PC-9 (cell line): ENCODE measurements at regions not wholly inside any gene's neighbourhood (a gene's known extent, or its start where the extent isn't known, plus 50 kb on each side); places are given as distances from the start of the nearest gene placed in this dataset.

Experiments used
- CTCF ChIP-seq: fragments of 200-600 bp; sonication (generic); conservative IDR thresholded peaks from 2 replicates; pipeline ENCODE4 v1.6.1; 2017; ENCODE audit warnings: mixed run types, antibody characterized with exemption, mild to moderate bottlenecking, moderate library complexity
- EZH2 ChIP-seq: fragments of 200-600 bp; sonication (generic); IDR thresholded peaks from 2 replicates; pipeline ENCODE4 v1.8.0; 2017; ENCODE audit warnings: antibody characterized with exemption, low read depth

- TF ChIP-seq CTCF = no peak
- TF ChIP-seq EZH2 = no peak
These were observed 129.3 kb upstream of the FAM20C start for GRCh38 chr7:63117-63480.
